ENCODE measurements at regions not wholly inside any gene's neighbourhood (a gene's known extent, or its start where the extent isn't known, plus 50 kb on each side); places are given as distances from the start of the nearest gene placed in this dataset.

GRCh38 chr12:20210621-20211215 lies 157.6 kb upstream of the PDE3A start:
- TF ChIP-seq TOX (CRISPR knock-in tag; IDR thresholded peaks at IDR 0.05; ENCODE audit: borderline replicate concordance) (no peak), TCF4 (CRISPR knock-in tag; IDR thresholded peaks at IDR 0.05; ENCODE audit: borderline replicate concordance) (no peak), OSR1 (CRISPR knock-in tag; IDR thresholded peaks at IDR 0.05) (no peak), BACH2 (CRISPR knock-in tag; IDR thresholded peaks at IDR 0.05; ENCODE audit: borderline replicate concordance) (no peak), ZFP3 (CRISPR knock-in tag; IDR thresholded peaks at IDR 0.05) (no peak), ZC3H10 (CRISPR knock-in tag; IDR thresholded peaks at IDR 0.05) (no peak), ARNTL (CRISPR knock-in tag; IDR thresholded peaks at IDR 0.05; ENCODE audit: borderline replicate concordance, low read depth) (no peak), PPARA (CRISPR knock-in tag; IDR thresholded peaks at IDR 0.05; ENCODE audit: borderline replicate concordance) (no peak), TSHZ2 (CRISPR knock-in tag; IDR thresholded peaks at IDR 0.05) (no peak)
- TF ChIP-seq, protein P1, sequence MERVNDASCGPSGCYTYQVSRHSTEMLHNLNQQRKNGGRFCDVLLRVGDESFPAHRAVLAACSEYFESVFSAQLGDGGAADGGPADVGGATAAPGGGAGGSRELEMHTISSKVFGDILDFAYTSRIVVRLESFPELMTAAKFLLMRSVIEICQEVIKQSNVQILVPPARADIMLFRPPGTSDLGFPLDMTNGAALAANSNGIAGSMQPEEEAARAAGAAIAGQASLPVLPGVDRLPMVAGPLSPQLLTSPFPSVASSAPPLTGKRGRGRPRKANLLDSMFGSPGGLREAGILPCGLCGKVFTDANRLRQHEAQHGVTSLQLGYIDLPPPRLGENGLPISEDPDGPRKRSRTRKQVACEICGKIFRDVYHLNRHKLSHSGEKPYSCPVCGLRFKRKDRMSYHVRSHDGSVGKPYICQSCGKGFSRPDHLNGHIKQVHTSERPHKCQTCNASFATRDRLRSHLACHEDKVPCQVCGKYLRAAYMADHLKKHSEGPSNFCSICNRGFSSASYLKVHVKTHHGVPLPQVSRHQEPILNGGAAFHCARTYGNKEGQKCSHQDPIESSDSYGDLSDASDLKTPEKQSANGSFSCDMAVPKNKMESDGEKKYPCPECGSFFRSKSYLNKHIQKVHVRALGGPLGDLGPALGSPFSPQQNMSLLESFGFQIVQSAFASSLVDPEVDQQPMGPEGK (CRISPR knock-in tag; IDR thresholded peaks at IDR 0.05; ENCODE audit: borderline replicate concordance): no peak

All from SK-N-SH treated with all-trans-retinoic acid at 6 μM for 48 hours (cell line).